HG03432 (cell line): ENCODE measurements at regions not wholly inside any gene's neighbourhood (a gene's known extent, or its start where the extent isn't known, plus 50 kb on each side); places are given as distances from the start of the nearest gene placed in this dataset.

Experiments used
- ATAC-seq: cut with Tn5 transposase; IDR thresholded peaks from one replicate; pipeline ENCODE4 v1.9.1; 2021; ENCODE audit warnings: mild to moderate bottlenecking, moderate library complexity; ENCODE audit not compliant: unreplicated experiment

GRCh38 chr20:50311308-50312001 lies 120.8 kb downstream of the CEBPB start:
- ATAC-seq, result no peak

- ATAC-seq, result no peak
These were observed 121.5 kb downstream of the CEBPB start for GRCh38 chr20:50312002-50312681.

DNA sequence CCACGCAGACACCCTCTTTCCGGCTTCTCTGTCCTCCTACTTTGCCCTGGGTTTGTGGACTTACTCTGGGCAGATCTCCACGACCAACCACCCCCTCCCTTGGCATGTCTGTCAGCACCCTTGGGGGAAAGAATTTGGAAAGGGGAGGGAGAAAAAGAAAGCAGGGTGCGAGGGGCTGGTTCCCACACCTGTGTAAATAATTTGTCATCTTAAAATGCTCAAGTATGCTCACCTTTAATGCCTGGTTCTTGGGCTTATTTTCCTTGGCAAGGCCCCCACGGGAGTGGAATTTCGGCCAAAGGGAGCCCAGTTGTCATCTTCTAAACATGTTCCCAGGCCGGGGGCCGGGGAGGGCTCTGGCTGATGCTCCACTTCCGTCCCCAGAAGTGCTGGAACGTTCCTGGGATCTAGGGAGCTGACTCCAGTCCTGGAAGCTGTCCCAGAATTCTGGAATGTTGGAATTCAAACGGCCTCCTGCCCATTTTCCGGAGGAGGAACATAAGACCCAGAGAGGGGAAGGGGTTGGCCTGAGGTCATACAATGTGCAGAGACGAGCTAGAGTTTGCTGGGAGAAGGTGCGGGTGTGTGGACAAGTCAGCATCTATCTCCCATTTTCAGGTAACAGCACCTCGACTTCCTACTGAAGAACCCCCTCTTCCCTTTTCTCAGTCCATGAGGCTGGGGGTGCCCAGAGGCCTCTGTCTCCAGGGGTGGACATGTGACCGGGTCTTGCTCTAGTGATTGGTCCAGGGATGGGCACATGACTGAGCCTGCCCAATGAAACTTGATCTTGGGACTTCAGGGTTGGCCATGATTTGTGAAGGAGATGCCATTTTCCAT lies 122.3 kb downstream of the CEBPB start:
- ATAC-seq, result no peak

DNA sequence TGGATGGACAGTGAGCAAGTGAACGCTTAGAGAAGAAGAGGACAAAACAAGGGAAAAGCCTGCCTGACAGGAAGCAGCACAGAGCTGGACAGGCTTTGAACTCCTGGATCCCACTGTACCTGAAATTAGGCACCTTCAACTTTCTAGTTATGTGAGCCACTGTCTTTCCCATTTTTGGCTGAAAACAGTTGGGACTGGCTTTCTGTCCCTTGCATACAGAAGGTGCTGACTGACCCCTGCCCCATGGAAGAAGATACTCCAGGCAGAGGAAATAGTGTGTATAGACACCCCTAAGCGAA lies 122.8 kb downstream of the CEBPB start:
- no peak for ATAC-seq

- no peak for ATAC-seq
These were observed 123.4 kb downstream of the CEBPB start for GRCh38 chr20:50313827-50314677.

- ATAC-seq, result no peak
These were observed 124.2 kb downstream of the CEBPB start for GRCh38 chr20:50314678-50315335.

DNA sequence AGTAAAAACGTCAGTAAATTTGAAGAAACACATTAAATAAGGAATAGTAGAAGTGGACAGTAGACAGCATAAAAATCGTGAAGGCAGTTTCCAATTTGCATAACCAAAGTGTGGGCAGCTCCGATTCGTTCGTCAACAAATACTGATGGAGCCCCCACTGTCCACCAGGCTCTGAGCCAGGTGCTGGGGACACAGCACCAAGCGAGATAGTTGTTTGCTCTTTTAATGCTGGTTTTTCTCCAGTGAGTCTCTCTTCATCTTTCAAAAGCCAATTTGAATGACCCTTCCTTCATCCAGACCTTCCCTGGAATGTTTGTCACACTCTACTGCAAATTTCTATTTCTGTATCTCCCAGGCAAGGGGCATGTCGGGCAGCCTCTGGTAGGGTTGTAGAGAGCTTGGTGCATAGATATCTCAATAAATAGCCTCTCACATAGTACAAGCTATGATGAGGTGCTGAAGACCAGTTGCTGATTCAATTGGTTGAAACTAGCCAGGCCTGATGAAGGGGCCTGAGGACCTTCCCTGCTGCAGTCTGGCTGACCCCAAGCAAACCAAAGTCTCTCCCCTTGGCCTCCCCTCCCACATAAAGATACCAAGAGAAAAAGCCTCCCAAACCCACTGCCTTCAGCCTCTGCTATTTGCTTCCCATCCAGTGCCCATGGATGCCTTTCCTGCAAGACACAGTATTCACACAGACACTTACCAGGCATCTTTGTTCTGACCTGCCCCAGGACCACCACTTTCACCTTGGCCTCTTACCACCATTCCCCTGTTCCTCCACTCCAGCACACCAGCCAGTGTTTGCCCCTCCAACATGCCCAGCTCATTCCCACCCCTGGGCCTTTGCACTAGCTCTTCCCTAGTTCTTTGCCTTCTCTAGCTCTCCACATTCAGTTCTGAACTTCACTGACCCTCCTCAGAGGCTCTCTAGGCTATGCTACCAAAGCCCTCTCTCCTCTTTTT lies 125.2 kb downstream of the CEBPB start:
- ATAC-seq, result no peak

DNA sequence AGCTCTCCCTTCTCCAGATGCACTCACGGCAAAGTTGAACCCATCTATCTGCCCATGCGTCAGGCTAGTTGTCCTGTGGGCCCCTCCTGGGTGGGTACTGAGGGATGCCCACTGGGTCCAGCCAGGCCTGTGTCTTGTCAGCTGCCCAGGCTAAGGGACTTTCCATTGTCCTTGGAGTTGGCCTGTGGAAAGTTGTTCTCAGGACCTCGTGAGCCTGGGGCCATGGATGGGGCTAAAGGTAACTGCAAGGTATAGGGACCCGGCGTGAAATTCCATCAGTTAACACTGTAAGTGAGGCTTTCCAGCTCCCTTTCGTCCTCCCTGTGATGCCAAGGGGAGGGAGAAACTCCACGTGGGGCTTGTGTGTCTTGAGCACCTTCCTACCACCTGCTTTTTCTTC lies 126.5 kb downstream of the CEBPB start:
- no peak for ATAC-seq

DNA sequence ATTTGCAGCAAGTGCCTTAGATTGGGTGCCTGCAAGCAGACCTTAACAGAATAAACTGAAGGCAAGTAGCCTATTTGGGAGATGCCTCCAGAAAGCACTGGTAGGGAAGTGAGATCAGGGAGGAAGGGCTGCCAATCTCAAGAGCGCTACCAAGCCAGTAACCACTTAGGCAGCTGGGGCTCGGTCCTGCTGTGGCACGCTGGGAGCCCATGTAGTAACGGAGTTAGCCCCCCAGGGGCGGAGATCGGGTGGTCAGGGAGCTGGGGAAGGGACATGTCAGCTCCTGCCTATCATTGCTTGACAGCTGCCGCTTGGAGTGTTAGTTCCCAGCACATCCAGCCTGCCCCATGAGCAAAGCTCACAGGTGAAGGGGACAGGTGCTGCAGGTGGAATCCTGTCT lies 127.0 kb downstream of the CEBPB start:
- ATAC-seq, result no peak

- no peak for ATAC-seq
These were observed 128.1 kb downstream of the CEBPB start for GRCh38 chr20:50318710-50319109.

DNA sequence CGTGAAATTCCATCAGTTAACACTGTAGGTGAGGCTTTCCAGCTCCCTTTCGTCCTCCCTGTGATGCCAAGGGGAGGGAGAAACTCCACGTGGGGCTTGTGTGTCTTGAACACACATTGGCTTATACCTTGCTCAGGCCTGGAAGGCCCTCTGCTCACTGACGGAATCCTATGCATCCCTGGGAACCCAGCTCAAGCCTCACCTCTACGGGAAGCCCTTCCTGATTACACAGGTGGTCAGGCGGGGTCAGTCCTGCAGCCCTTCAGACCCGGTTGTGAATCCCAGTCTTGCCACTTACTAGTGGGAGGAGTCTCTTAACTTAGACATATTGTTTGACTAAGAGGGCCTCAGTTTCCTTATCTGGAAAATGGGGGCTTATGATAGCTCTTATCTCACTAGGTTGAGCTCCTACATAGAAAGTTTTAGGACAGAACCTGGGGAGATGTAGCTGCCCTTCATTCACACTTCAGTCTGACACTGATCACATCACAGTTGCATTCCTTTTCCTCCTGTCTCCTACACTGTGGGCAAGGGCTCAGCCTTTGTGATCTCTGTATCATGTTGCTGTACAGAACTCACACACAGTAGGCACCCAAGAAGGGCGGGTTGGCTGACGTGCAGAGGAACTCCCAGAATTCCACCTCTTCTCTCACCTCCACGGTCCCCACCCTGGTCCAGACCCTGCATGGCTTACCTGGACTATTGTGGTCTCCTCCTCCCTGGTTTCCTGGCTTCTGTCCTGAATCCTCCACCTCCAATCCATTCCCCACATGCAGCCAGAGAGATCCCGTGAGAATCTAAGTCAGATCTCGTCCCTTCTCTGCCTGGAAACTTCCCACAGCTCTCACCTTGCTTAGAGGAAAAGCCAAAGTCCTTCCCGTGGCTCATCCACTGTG lies 129.6 kb downstream of the CEBPB start:
- no peak for ATAC-seq

- ATAC-seq, result no peak
These were observed 130.5 kb downstream of the CEBPB start for GRCh38 chr20:50320901-50321796.

DNA sequence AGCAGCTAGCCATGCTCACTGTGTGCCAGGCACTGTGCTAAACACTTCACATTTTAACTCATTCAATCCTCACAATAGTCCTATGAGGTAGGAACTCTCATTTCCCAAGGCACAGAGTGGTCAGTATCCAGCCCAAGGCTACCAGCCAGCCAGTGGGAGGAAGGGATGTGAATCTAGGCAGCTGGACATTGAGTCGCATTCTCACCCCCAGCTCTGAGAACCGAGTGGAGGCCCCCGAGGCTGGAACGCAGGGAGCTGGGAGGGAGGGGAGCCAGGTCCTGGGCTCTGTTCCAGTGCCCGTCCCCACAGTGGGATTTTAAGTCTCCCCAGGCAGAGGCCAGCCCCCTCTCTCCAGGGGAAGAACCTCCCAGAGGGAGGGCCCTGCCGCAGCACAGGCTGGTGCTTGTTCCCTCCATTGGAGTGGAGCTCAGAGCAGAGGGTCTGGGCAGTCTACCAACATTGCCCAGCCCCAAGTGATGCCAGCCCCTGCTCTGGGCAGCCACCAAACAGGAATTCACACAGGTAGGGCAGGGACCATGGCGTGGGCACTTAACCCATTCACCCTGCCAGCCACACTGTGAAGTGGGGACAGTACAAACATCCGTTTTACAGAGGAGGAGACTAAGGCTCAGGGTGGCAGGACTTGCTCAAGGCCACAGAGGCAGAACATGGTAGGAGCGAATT lies 131.3 kb downstream of the CEBPB start:
- no peak for ATAC-seq

- ATAC-seq, result no peak
These were observed 132.1 kb downstream of the CEBPB start for GRCh38 chr20:50322703-50323131.

DNA sequence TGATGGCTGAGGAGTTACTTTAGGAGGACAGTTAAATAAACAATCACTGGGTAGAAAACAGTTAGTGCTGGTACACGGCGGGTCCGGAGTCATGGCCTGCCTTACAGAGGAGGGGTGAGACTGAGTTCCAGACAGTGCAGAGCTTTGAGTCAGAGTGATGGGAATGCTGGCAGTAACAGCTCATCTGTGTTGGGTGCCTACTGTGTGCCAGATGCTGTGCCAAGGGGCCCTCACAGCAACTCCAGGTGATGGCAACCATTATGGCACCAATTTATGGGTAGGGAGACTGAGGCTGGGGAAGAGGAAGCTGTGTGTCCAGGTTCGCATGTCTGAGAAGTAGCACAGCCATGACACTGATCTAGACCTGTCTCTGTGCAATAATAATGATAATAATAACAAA lies 132.6 kb downstream of the CEBPB start:
- ATAC-seq, result no peak
